NB4 (cell line): ENCODE measurements at regions not wholly inside any gene's neighbourhood (a gene's known extent, or its start where the extent isn't known, plus 50 kb on each side); places are given as distances from the start of the nearest gene placed in this dataset.

Experiments
- CTCF ChIP-seq: IDR thresholded peaks from one replicate; pipeline ENCODE4 v1.5.1; 2012; ENCODE audit warnings: low read depth, low read length
- MAX ChIP-seq: IDR thresholded peaks from 2 replicates; pipeline ENCODE4 v1.6.1; 2011; ENCODE audit warnings: low read depth, low read length
- POLR2A ChIP-seq: IDR thresholded peaks from 2 replicates; pipeline ENCODE4 v1.6.1; 2011; ENCODE audit warnings: mild to moderate bottlenecking; ENCODE audit not compliant: insufficient read length; ENCODE audit errors: extremely low read depth

GRCh38 chr7:3200504-3200903 is 100.5 kb upstream of the SDK1 start:
- TF ChIP-seq CTCF (peak; percentile 34), MAX (no peak), POLR2A (no peak)
